Fibroblast of villous mesenchyme (primary cell): ENCODE measurements at regions not wholly inside any gene's neighbourhood (a gene's known extent, or its start where the extent isn't known, plus 50 kb on each side); places are given as distances from the start of the nearest gene placed in this dataset.

Experiments
- DNase-seq: peaks from one replicate; pipeline ENCODE4 v3.0.0-alpha.2; 2010; ENCODE audit warnings: low read depth
- H3K4me3 ChIP-seq: 2 replicates; pipeline ENCODE4 v1.5.1; 2011; ENCODE audit warnings: low read depth, mild to moderate bottlenecking, low read length
- TF ChIP-seq, protein P1 (sequence below): IDR thresholded peaks from 2 replicates; pipeline ENCODE4 v1.5.1; 2012; ENCODE audit warnings: low read depth, mild to moderate bottlenecking, low read length; ENCODE audit not compliant: insufficient read depth

DNA sequence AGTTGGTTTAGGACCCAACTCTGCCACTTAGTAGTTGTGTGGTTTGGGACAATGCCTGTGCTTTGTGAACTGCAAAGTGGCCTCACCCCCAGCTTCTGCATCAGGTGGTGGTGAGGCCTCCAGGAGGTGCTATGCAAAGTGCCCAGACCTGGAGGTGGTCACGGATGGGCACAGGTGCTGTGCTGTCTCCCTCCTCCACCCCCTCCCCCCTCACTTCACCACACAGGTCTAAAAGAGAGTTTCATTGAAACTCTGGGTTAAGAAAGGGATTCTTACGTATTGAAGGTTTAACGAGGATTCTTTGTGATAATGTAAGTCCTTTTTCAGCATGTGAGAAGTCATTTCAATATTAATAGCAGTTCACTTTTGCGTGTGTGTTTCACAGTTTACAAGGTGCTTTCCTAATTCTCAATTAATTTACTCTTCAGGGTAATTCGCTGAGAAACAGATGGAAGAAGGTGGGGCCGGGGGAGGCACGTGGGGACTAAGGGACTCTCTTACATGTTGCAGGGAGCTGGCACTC lies 369.9 kb downstream of the LPIN1 start:
- TF ChIP-seq, protein P1, sequence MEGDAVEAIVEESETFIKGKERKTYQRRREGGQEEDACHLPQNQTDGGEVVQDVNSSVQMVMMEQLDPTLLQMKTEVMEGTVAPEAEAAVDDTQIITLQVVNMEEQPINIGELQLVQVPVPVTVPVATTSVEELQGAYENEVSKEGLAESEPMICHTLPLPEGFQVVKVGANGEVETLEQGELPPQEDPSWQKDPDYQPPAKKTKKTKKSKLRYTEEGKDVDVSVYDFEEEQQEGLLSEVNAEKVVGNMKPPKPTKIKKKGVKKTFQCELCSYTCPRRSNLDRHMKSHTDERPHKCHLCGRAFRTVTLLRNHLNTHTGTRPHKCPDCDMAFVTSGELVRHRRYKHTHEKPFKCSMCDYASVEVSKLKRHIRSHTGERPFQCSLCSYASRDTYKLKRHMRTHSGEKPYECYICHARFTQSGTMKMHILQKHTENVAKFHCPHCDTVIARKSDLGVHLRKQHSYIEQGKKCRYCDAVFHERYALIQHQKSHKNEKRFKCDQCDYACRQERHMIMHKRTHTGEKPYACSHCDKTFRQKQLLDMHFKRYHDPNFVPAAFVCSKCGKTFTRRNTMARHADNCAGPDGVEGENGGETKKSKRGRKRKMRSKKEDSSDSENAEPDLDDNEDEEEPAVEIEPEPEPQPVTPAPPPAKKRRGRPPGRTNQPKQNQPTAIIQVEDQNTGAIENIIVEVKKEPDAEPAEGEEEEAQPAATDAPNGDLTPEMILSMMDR = no peak
- no peak for DNase-seq
- no peak overlapping the region for H3K4me3 ChIP-seq

DNA sequence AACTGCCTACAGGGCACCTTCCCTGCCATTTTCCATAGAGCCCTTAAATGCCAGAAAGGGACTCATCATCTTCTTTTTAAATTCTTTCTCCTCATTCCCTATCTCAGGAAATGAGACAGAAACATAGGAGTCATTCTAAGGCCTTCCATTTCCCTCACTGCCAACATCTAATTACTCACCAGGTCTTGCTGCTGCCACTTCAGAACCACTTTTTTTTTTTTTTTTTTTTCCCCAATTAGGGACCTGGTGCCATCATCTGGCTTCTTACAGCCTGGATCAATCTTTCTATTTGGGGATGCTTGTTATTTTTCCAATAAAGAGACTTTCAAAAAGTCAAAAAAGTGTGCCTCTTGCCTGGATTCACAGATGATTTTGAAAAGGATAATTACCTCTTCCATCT lies 373.4 kb downstream of the LPIN1 start:
- DNase-seq = peak; percentile 10
- TF ChIP-seq, protein P1 = no peak
- no peak overlapping the region for H3K4me3 ChIP-seq

DNA sequence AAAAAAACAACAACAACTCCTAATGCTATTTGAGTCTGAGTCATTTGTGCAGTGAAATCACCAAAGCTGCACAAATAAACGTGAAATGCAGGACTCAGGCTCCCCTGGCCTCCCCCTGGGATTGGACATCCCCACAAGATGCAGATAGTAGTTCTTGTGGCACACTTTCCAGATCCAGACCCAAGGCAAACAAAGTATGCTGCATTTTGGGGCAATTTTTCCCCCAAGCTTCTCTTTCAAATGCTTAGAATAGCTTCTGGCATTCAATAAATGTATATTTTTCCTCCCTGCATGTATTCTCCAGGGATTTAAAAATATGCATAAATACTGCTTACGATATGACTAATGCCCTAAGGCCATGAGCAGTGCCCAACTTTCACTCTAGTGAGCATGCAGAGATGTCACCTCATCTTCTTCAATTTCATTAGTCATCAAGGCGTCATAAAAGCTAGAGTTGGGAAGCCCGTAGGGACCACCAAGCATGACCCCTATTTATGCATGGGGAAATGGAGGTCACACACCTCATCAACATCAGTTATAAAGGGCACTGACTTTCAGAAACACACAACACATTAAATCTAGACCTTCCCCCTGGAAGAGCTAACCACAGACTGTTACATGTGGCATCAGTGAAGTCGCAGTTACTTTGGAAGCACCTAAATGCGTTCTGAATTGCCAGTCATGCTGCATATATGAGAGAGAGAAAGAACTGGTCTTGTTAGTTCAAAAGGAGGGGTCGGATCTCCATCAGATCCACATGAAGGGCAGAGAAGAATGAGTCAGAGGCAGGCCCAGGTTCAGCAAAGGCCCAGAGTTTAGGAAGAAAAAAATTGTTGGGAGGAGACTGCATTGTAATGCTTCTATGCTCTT lies 374.1 kb downstream of the LPIN1 start:
- TF ChIP-seq, protein P1 = no peak
- peak; percentile 55 for DNase-seq
- H3K4me3 ChIP-seq = no peak overlapping the region

DNA sequence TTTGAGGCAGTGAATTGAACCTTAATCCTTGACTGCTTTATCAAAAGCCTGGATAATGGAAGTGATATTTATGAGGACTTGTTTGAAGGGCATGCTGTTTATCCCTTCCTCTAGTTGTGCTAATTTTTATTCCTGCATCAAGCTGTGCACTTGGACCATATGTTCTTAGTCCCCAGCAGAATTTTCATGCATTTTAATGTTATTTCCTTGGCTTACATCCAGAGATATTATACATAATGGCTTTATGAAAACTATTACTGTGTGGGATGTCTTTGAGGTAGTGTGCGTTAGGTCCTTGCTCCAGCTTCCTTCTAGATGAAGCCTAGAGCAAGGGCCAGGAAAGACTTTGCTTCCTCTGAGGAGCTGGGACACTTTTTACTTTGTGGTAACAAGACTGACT lies 378.4 kb downstream of the LPIN1 start:
- TF ChIP-seq, protein P1 = no peak
- no peak overlapping the region for H3K4me3 ChIP-seq
- no peak for DNase-seq

DNA sequence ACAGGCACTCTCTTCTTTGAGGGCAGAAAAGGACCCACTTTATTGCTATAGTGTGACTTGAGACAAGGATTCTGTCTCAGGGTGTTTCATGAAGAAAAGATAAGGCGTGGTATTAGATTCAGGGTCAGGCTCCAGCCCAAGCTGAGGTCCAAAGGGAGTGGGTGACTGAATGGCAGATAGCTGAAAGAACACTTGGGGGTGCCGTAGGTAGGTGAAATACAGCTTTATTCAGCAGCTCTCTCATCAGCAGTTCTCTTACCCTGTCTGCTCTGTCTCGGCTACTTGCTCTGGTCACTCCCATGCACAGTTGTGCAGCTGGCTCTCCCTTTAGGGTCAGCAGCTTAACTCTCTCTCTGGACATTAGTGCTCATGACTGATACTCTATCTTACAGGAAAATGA lies 379.9 kb downstream of the LPIN1 start:
- no peak overlapping the region for H3K4me3 ChIP-seq
- TF ChIP-seq, protein P1 = no peak
- no peak for DNase-seq

DNA sequence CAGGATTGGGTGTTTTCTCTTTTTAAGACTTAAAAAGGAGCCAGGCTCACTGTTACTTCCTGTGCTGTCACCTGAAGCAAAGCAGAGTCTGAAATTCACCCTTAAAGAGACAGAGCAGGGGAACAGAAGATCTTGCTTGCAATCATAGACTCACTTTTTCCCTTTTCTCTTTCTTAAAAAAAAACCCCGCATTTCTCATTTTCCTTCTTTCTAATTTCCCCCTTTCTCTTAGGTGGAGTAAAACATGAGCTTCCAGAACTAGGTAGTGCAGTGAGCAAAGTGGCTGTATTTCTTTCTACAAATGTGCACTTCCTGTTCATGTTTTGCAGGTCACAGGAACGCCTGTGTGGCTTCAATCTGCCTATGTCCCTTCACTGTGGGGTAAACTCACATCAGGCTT lies 381.2 kb downstream of the LPIN1 start:
- H3K4me3 ChIP-seq = no peak overlapping the region
- no peak for DNase-seq
- TF ChIP-seq, protein P1 = no peak
